Loucy (cell line): ENCODE measurements at regions not wholly inside any gene's neighbourhood (a gene's known extent, or its start where the extent isn't known, plus 50 kb on each side); places are given as distances from the start of the nearest gene placed in this dataset.

Experiments used
- H2AFZ ChIP-seq: fragments of 200-600 bp; sonication (generic); 2 replicates; pipeline ENCODE4 v1.6.0; 2016; ENCODE audit warnings: antibody characterized with exemption, mild to moderate bottlenecking, low read length, moderate library complexity
- H3F3A ChIP-seq: fragments of 200-600 bp; 2 replicates; pipeline ENCODE4 v1.6.0; 2016; ENCODE audit warnings: antibody characterized with exemption, low read depth, mild to moderate bottlenecking
- H3K27me3 ChIP-seq: fragments of 200-600 bp; sonication (generic); 2 replicates; pipeline ENCODE4 v1.6.1; 2014; ENCODE audit warnings: low read length, mild to moderate bottlenecking; ENCODE audit not compliant: insufficient read depth, poor library complexity, severe bottlenecking
- H3K36me3 ChIP-seq: fragments of 200-600 bp; sonication (generic); 2 replicates; pipeline ENCODE4 v1.6.1; 2016; ENCODE audit warnings: low read length; ENCODE audit not compliant: insufficient read depth
- H3K4me1 ChIP-seq: fragments of 200-600 bp; sonication (generic); 2 replicates; pipeline ENCODE4 v1.5.1; 2014; ENCODE audit warnings: low read length, mild to moderate bottlenecking; ENCODE audit not compliant: insufficient read depth, poor library complexity, severe bottlenecking
- H3K4me2 ChIP-seq: fragments of 200-600 bp; sonication (generic); 2 replicates; pipeline ENCODE4 v1.6.0; 2014; ENCODE audit warnings: antibody characterized with exemption, low read length, low read depth, mild to moderate bottlenecking; ENCODE audit not compliant: poor library complexity, severe bottlenecking
- H3K4me3 ChIP-seq: fragments of 200-600 bp; sonication (generic); 2 replicates; pipeline ENCODE4 v1.5.1; 2014; ENCODE audit warnings: low read length, mild to moderate bottlenecking, mixed read lengths; ENCODE audit not compliant: poor library complexity, severe bottlenecking
- H3K79me2 ChIP-seq: fragments of 200-600 bp; sonication (generic); 2 replicates; pipeline ENCODE4 v1.6.1; 2014; ENCODE audit warnings: low read length; ENCODE audit not compliant: insufficient read depth
- H3K9ac ChIP-seq: fragments of 200-600 bp; sonication (generic); 2 replicates; pipeline ENCODE4 v1.6.0; 2014; ENCODE audit warnings: mild to moderate bottlenecking, low read depth, low read length, moderate library complexity; ENCODE audit not compliant: poor library complexity, severe bottlenecking
- H3K9me2 ChIP-seq: fragments of 200-600 bp; sonication (generic); replicated peaks from 2 replicates; pipeline ENCODE4 v1.6.1; 2016; ENCODE audit warnings: low read depth, low read length, mixed read lengths
- H3K9me3 ChIP-seq: fragments of 200-600 bp; sonication (generic); 2 replicates; pipeline ENCODE4 v1.6.1; 2014; ENCODE audit warnings: mild to moderate bottlenecking, antibody characterized with exemption, low read length, low read depth; ENCODE audit not compliant: insufficient read depth
- H4K20me1 ChIP-seq: fragments of 200-600 bp; sonication (generic); 2 replicates; pipeline ENCODE4 v1.6.0; 2014; ENCODE audit warnings: antibody characterized with exemption, low read length, mild to moderate bottlenecking; ENCODE audit not compliant: insufficient read depth, poor library complexity, severe bottlenecking
- EZH2phosphoT487 ChIP-seq: fragments of 200-600 bp; IDR thresholded peaks from 2 replicates; pipeline ENCODE4 v1.6.1; 2018; ENCODE audit warnings: antibody characterized with exemption, mild to moderate bottlenecking, moderate library complexity, borderline replicate concordance
- TF ChIP-seq, protein P1 (sequence below): fragments of 200-600 bp; sonication (generic); conservative IDR thresholded peaks from 2 replicates; pipeline ENCODE4 v1.5.1; 2014; ENCODE audit warnings: mild to moderate bottlenecking, antibody characterized with exemption, low read length

GRCh38 chr14:97153527-97153926 is 356.3 kb downstream of the VRK1 start:
- H3K9ac ChIP-seq, result no peak overlapping the region
- H4K20me1 ChIP-seq, result no peaks in the 10 kb centered on the region
- no peak overlapping the region for H2AFZ ChIP-seq
- no peak overlapping the region for H3K4me3 ChIP-seq
- no peaks in the 10 kb centered on the region for H3K9me2 ChIP-seq
- H3K4me1 ChIP-seq, result no peaks in the 10 kb centered on the region
- TF ChIP-seq EZH2phosphoT487, result no peak
- TF ChIP-seq, protein P1, sequence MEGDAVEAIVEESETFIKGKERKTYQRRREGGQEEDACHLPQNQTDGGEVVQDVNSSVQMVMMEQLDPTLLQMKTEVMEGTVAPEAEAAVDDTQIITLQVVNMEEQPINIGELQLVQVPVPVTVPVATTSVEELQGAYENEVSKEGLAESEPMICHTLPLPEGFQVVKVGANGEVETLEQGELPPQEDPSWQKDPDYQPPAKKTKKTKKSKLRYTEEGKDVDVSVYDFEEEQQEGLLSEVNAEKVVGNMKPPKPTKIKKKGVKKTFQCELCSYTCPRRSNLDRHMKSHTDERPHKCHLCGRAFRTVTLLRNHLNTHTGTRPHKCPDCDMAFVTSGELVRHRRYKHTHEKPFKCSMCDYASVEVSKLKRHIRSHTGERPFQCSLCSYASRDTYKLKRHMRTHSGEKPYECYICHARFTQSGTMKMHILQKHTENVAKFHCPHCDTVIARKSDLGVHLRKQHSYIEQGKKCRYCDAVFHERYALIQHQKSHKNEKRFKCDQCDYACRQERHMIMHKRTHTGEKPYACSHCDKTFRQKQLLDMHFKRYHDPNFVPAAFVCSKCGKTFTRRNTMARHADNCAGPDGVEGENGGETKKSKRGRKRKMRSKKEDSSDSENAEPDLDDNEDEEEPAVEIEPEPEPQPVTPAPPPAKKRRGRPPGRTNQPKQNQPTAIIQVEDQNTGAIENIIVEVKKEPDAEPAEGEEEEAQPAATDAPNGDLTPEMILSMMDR, result no peak
- H3K36me3 ChIP-seq, result no peaks in the 10 kb centered on the region
- no peaks in the 10 kb centered on the region for H3K27me3 ChIP-seq
- H3K9me3 ChIP-seq, result no peaks in the 10 kb centered on the region
- no peaks in the 10 kb centered on the region for H3F3A ChIP-seq
- H3K79me2 ChIP-seq, result no peaks in the 10 kb centered on the region
- H3K4me2 ChIP-seq, result no peak overlapping the region

GRCh38 chr14:97155320-97155719 is 358.1 kb downstream of the VRK1 start:
- Histone ChIP-seq H3K9ac (no peak overlapping the region), H3F3A (no peaks in the 10 kb centered on the region), H3K4me3 (no peak overlapping the region), H3K4me1 (no peaks in the 10 kb centered on the region), H3K4me2 (no peak overlapping the region), H3K36me3 (no peaks in the 10 kb centered on the region), H4K20me1 (no peaks in the 10 kb centered on the region), H2AFZ (no peak overlapping the region), H3K9me2 (no peaks in the 10 kb centered on the region), H3K27me3 (no peaks in the 10 kb centered on the region), H3K79me2 (no peaks in the 10 kb centered on the region), H3K9me3 (peaks cover 3% of the 10 kb centered on the region; the same call in 1 of the 2 replicates)
- TF ChIP-seq EZH2phosphoT487, result no peak
- TF ChIP-seq, protein P1, result no peak

DNA sequence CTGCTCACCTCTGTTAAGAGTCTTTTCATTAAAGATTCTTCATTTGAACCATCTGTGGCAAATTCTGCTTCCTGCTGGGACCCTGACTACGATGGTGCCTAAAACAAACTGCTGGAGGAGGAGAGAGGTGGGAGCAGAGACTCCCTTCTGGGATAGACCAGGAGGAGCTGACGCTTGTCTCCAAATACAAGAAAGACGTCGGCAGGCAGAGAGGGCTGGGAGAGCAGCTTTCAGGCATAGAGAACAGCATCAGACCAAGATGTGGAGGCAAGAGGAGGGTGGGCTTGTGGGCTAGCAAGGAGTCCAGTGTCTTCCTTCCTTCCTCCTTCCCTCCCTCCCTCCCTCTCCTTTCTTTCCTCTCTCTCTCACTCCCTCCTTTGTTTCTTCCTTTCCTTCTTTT is 358.6 kb downstream of the VRK1 start:
- Histone ChIP-seq H3F3A (no peaks in the 10 kb centered on the region), H3K27me3 (no peaks in the 10 kb centered on the region), H3K9me3 (peaks cover 6% of the 10 kb centered on the region; the same call in 1 of the 2 replicates), H4K20me1 (no peaks in the 10 kb centered on the region), H3K79me2 (no peaks in the 10 kb centered on the region), H3K36me3 (no peaks in the 10 kb centered on the region), H3K4me3 (no peak overlapping the region), H3K4me2 (no peak overlapping the region), H3K4me1 (no peaks in the 10 kb centered on the region), H3K9me2 (no peaks in the 10 kb centered on the region), H3K9ac (no peak overlapping the region), H2AFZ (no peak overlapping the region)
- TF ChIP-seq, protein P1, result no peak
- TF ChIP-seq EZH2phosphoT487, result no peak
